H9 (cell line): ENCODE measurements at regions not wholly inside any gene's neighbourhood (a gene's known extent, or its start where the extent isn't known, plus 50 kb on each side); places are given as distances from the start of the nearest gene placed in this dataset.

Source experiments
- DNase-seq: peaks from one replicate; pipeline ENCODE4 v3.0.0-alpha.2; 2017
- H2AFZ ChIP-seq: one replicate; pipeline ENCODE4 v1.6.1; 2013; ENCODE audit warnings: mild to moderate bottlenecking, low read length, control low read depth, moderate library complexity
- H2AK5ac ChIP-seq: 2 replicates; pipeline ENCODE4 v1.6.1; 2013; ENCODE audit warnings: low read length, control low read depth, mixed read lengths; ENCODE audit not compliant: insufficient read length
- H2BK120ac ChIP-seq: one replicate; pipeline ENCODE4 v1.6.1; 2013; ENCODE audit warnings: low read depth, mild to moderate bottlenecking, low read length, control low read depth, inconsistent platforms; ENCODE audit not compliant: poor library complexity, severe bottlenecking
- H2BK12ac ChIP-seq: 2 replicates; pipeline ENCODE4 v1.6.1; 2013; ENCODE audit warnings: low read length, control low read depth, mixed read lengths, low read depth; ENCODE audit not compliant: insufficient read length
- H2BK15ac ChIP-seq: 2 replicates; pipeline ENCODE4 v1.6.1; 2013; ENCODE audit warnings: low read depth, low read length, control low read depth
- H2BK20ac ChIP-seq: one replicate; pipeline ENCODE4 v1.6.1; 2013; ENCODE audit warnings: low read depth, mild to moderate bottlenecking, low read length, control low read depth, inconsistent platforms; ENCODE audit not compliant: poor library complexity, severe bottlenecking
- H2BK5ac ChIP-seq: 2 replicates; pipeline ENCODE4 v1.6.1; 2013; ENCODE audit warnings: low read length, control low read depth, mixed read lengths; ENCODE audit not compliant: insufficient read length
- H3K14ac ChIP-seq: 2 replicates; pipeline ENCODE4 v1.6.1; 2013; ENCODE audit warnings: low read length, control low read depth; ENCODE audit not compliant: insufficient read depth
- H3K18ac ChIP-seq: 2 replicates; pipeline ENCODE4 v1.6.1; 2013; ENCODE audit warnings: low read depth, mild to moderate bottlenecking, mixed read lengths, low read length, control low read depth; ENCODE audit not compliant: insufficient read length
- H3K23ac ChIP-seq: 2 replicates; pipeline ENCODE4 v1.6.1; 2013; ENCODE audit warnings: low read length, control low read depth, mixed read lengths, low read depth; ENCODE audit not compliant: insufficient read length
- H3K23me2 ChIP-seq: 2 replicates; pipeline ENCODE4 v1.6.1; 2013; ENCODE audit warnings: low read depth, mild to moderate bottlenecking, mixed read lengths, low read length, control low read depth; ENCODE audit not compliant: insufficient read length, poor library complexity, severe bottlenecking
- H3K27ac ChIP-seq: 2 replicates; pipeline ENCODE4 v1.5.1; 2013; ENCODE audit warnings: low read length, control low read depth, mixed read lengths, low read depth; ENCODE audit not compliant: insufficient read length
- H3K27me3 ChIP-seq: 2 replicates; pipeline ENCODE4 v1.6.1; 2013; ENCODE audit warnings: low read length, control low read depth, inconsistent platforms; ENCODE audit not compliant: insufficient read depth
- H3K4ac ChIP-seq: 2 replicates; pipeline ENCODE4 v1.6.1; 2013; ENCODE audit warnings: low read depth, mild to moderate bottlenecking, control low read depth, inconsistent platforms, low read length, moderate library complexity
- H3K4me1 ChIP-seq: 2 replicates; pipeline ENCODE4 v1.6.1; 2013; ENCODE audit warnings: low read length, control low read depth, inconsistent platforms; ENCODE audit not compliant: insufficient read depth
- H3K4me2 ChIP-seq: 2 replicates; pipeline ENCODE4 v1.6.1; 2013; ENCODE audit warnings: low read length, control low read depth, mixed read lengths; ENCODE audit not compliant: insufficient read length, insufficient read depth
- H3K56ac ChIP-seq: 2 replicates; pipeline ENCODE4 v1.6.1; 2013; ENCODE audit warnings: low read depth, mild to moderate bottlenecking, mixed read lengths, low read length, control low read depth; ENCODE audit not compliant: insufficient read length
- H3K79me1 ChIP-seq: 2 replicates; pipeline ENCODE4 v1.6.1; 2013; ENCODE audit warnings: low read depth, mild to moderate bottlenecking, moderate library complexity, low read length, control low read depth, inconsistent platforms; ENCODE audit not compliant: insufficient read depth, poor library complexity, severe bottlenecking
- H3K79me2 ChIP-seq: 2 replicates; pipeline ENCODE4 v1.6.1; 2013; ENCODE audit warnings: low read length, control low read depth, inconsistent platforms; ENCODE audit not compliant: insufficient read depth
- H3K9ac ChIP-seq: 2 replicates; pipeline ENCODE4 v1.6.1; 2013; ENCODE audit warnings: low read length, control low read depth, mixed read lengths; ENCODE audit not compliant: insufficient read length; ENCODE audit errors: extremely low read depth
- H3K9me3 ChIP-seq: one replicate; pipeline ENCODE4 v1.6.1; 2013; ENCODE audit warnings: low read depth, low read length, inconsistent platforms; ENCODE audit not compliant: control insufficient read depth
- H3T11ph ChIP-seq: one replicate; pipeline ENCODE4 v1.6.1; 2013; ENCODE audit warnings: mild to moderate bottlenecking, low read length, control low read depth, inconsistent platforms
- H4K20me1 ChIP-seq: one replicate; pipeline ENCODE4 v1.6.1; 2013; ENCODE audit not compliant: control insufficient read depth, insufficient read length, insufficient read depth
- H4K5ac ChIP-seq: 2 replicates; pipeline ENCODE4 v1.6.1; 2013; ENCODE audit warnings: low read depth, mild to moderate bottlenecking, mixed read lengths, low read length, control low read depth; ENCODE audit not compliant: insufficient read length
- H4K8ac ChIP-seq: replicated peaks from 2 replicates; pipeline ENCODE4 v1.6.1; 2013; ENCODE audit warnings: low read length, control low read depth, mixed read lengths, low read depth; ENCODE audit not compliant: insufficient read length
- H4K91ac ChIP-seq: 2 replicates; pipeline ENCODE4 v1.6.1; 2013; ENCODE audit warnings: low read depth, mild to moderate bottlenecking, moderate library complexity, mixed read lengths, low read length, control low read depth; ENCODE audit not compliant: insufficient read length
- H3K27ac Mint-ChIP-seq, 3 experiments: 2 replicates in 2 of 3; 3 replicates in 1 of 3; pipeline ENCODE4 v1.8.0; 2020 to 2021; ENCODE audit warnings: mixed read lengths in 3 of 3, mild to moderate bottlenecking in 1 of 3, moderate library complexity in 1 of 3
- H3K27me3 Mint-ChIP-seq: 2 replicates; pipeline ENCODE4 v1.8.0; 2021; ENCODE audit warnings: low read depth, mild to moderate bottlenecking, moderate library complexity, mixed read lengths
- H3K36me3 Mint-ChIP-seq, 3 experiments: 2 replicates in 2 of 3; 3 replicates in 1 of 3; pipeline ENCODE4 v1.8.0; 2020 to 2021; ENCODE audit warnings: low read depth in 3 of 3, mixed read lengths in 3 of 3; ENCODE audit not compliant: insufficient read depth in 1 of 3
- H3K4me1 Mint-ChIP-seq, 2 experiments: 2 replicates each; pipeline ENCODE4 v1.8.0; 2020; ENCODE audit warnings: mixed read lengths in 2 of 2
- H3K4me3 Mint-ChIP-seq, 2 experiments: 2 replicates in 1 of 2; 3 replicates in 1 of 2; pipeline ENCODE4 v1.8.0; 2020 to 2021; ENCODE audit warnings: mild to moderate bottlenecking in 2 of 2, mixed read lengths in 2 of 2, moderate library complexity in 1 of 2
- H3K9me3 Mint-ChIP-seq, 2 experiments: 2 replicates in 1 of 2; 3 replicates in 1 of 2; pipeline ENCODE4 v1.8.0; 2020; ENCODE audit warnings: mild to moderate bottlenecking in 2 of 2, mixed read lengths in 2 of 2, moderate library complexity in 1 of 2
- WGBS: extraction: QIAGEN DNeasy Blood & Tissue Kit; methylation state at CpG from one replicate; pipeline ENCODE4 v1.1.7; 2013; ENCODE audit warnings: missing lambda C conversion rate, low lambda C conversion rate, mixed read lengths; ENCODE audit not compliant: insufficient read length; ENCODE audit errors: extremely low coverage; 5-methylcytosine and 5-hydroxymethylcytosine counted together
- TF ChIP-seq, protein P1 (sequence below): fragments of 200-600 bp; sonication (generic); conservative IDR thresholded peaks from 3 replicates; pipeline ENCODE4 v1.8.0; 2021; ENCODE audit warnings: antibody characterized with exemption, mild to moderate bottlenecking

- Histone ChIP-seq H4K20me1 (no peaks in the 10 kb centered on the region), H2BK12ac (no peak overlapping the region), H4K91ac (no peak overlapping the region), H3T11ph (no peak overlapping the region), H3K4me1 (peaks cover 3% of the 10 kb centered on the region; the same call in 1 of the 2 replicates), H3K79me2 (no peaks in the 10 kb centered on the region), H3K9me3 (no peaks in the 10 kb centered on the region), H2AFZ (no peak overlapping the region), H2BK5ac (no peak overlapping the region), H2BK20ac (no peak overlapping the region), H3K4ac (no peak overlapping the region), H3K18ac (no peak overlapping the region), H2BK120ac (no peak overlapping the region), H3K27me3 (no peaks in the 10 kb centered on the region), H2BK15ac (no peak overlapping the region), H4K5ac (no peak overlapping the region), H4K8ac (no peak overlapping the region), H3K4me2 (no peak overlapping the region), H3K56ac (no peak overlapping the region), H3K79me1 (no peaks in the 10 kb centered on the region), H3K23ac (no peak overlapping the region), H3K27ac (no peak overlapping the region), H2AK5ac (no peak overlapping the region), H3K23me2 (no peaks in the 10 kb centered on the region), H3K14ac (no peak overlapping the region), H3K9ac (no peak overlapping the region)
- no peaks in the 10 kb centered on the region for H3K36me3 Mint-ChIP-seq
- DNase-seq, result no peak
- H3K27me3 Mint-ChIP-seq, result peaks cover 22% of the 10 kb centered on the region
- H3K9me3 Mint-ChIP-seq, result peaks cover 0 to 3% of the 10 kb centered on the region in 2 experiments; a peak in 1 of 5 replicates
- TF ChIP-seq, protein P1, sequence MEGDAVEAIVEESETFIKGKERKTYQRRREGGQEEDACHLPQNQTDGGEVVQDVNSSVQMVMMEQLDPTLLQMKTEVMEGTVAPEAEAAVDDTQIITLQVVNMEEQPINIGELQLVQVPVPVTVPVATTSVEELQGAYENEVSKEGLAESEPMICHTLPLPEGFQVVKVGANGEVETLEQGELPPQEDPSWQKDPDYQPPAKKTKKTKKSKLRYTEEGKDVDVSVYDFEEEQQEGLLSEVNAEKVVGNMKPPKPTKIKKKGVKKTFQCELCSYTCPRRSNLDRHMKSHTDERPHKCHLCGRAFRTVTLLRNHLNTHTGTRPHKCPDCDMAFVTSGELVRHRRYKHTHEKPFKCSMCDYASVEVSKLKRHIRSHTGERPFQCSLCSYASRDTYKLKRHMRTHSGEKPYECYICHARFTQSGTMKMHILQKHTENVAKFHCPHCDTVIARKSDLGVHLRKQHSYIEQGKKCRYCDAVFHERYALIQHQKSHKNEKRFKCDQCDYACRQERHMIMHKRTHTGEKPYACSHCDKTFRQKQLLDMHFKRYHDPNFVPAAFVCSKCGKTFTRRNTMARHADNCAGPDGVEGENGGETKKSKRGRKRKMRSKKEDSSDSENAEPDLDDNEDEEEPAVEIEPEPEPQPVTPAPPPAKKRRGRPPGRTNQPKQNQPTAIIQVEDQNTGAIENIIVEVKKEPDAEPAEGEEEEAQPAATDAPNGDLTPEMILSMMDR, result no peak
- no CpG with 5 or more reads among the region's 4 CpGs for WGBS
- H3K4me3 Mint-ChIP-seq, result no peak overlapping the region
- H3K27ac Mint-ChIP-seq, result no peak overlapping the region
- H3K4me1 Mint-ChIP-seq, result peaks cover 11 to 16% of the 10 kb centered on the region in 2 experiments
These were observed 395.4 kb upstream of the ADAMTS9 start for GRCh38 chr3:65083240-65083639.
